DOHH2 (cell line): ENCODE measurements at regions not wholly inside any gene's neighbourhood (a gene's known extent, or its start where the extent isn't known, plus 50 kb on each side); places are given as distances from the start of the nearest gene placed in this dataset.

Source experiments
- CTCF ChIP-seq: fragments of 200-600 bp; sonication (generic); IDR thresholded peaks from one replicate; pipeline ENCODE4 v1.5.1; 2014; ENCODE audit warnings: antibody characterized with exemption, mild to moderate bottlenecking, low read depth, low read length; ENCODE audit not compliant: poor library complexity, severe bottlenecking
- EZH2phosphoT487 ChIP-seq: fragments of 200-600 bp; sonication (generic); IDR thresholded peaks from 2 replicates; pipeline ENCODE4 v1.6.1; 2017; ENCODE audit warnings: borderline replicate concordance, mild to moderate bottlenecking, antibody characterized with exemption, low read length, moderate library complexity, mixed read lengths

- TF ChIP-seq CTCF (no peak), EZH2phosphoT487 (no peak)
Observed at GRCh38 chr7:9507290-9507689, 1073.9 kb downstream of the NXPH1 start.
